K562 (cell line): ENCODE measurements at regions not wholly inside any gene's neighbourhood (a gene's known extent, or its start where the extent isn't known, plus 50 kb on each side); places are given as distances from the start of the nearest gene placed in this dataset.

Experiments used
- ATF1 ChIP-seq, 2 experiments: fragments of 450-650 bp in 1 of 2; IDR thresholded peaks; 2 replicates each; pipeline ENCODE4 v1.6.1; 2016; ENCODE audit warnings: missing compliant biosample characterization in 1 of 2, missing genetic modification characterization in 1 of 2
- BRCA1 ChIP-seq, 2 experiments: fragments of 450-650 bp in 1 of 2; sonication (generic) in 1 of 2; formaldehyde crosslinking in 1 of 2; IDR thresholded peaks; 2 replicates each; pipeline versions ENCODE4 v1.5.0 to v1.6.1; 2017 to 2020; ENCODE audit warnings: mild to moderate bottlenecking in 1 of 2, missing genetic modification reagents in 1 of 2
- CHD1 ChIP-seq: fragments of 200-600 bp; sonication (generic); IDR thresholded peaks from one replicate; pipeline ENCODE4 v1.6.1; 2012; ENCODE audit warnings: mild to moderate bottlenecking, moderate library complexity, low read length, inconsistent platforms
- CREM ChIP-seq: IDR thresholded peaks from 2 replicates; pipeline ENCODE4 v1.6.1; 2014; ENCODE audit warnings: antibody characterized with exemption, low read depth
- FOS ChIP-seq: IDR thresholded peaks from 3 replicates; pipeline ENCODE4 v1.6.1; 2011; ENCODE audit not compliant: insufficient read length; ENCODE audit errors: extremely low read depth
- MIER1 ChIP-seq: fragments of 450-650 bp; IDR thresholded peaks from 2 replicates; pipeline ENCODE4 v1.6.1; 2016; ENCODE audit warnings: antibody characterized with exemption, mild to moderate bottlenecking, low read depth
- MTF1 ChIP-seq: fragments of 250-450 bp; sonication (Bioruptor Pico); IDR thresholded peaks from 2 replicates; pipeline ENCODE4 v1.9.0; 2021; ENCODE audit warnings: moderate library complexity, mild to moderate bottlenecking, inconsistent platforms, borderline replicate concordance
- RFX5 ChIP-seq: IDR thresholded peaks from 2 replicates; pipeline ENCODE4 v1.6.1; 2011; ENCODE audit warnings: low read depth, mild to moderate bottlenecking, improper control_type of control experiment, low read length
- SIRT6 ChIP-seq: IDR thresholded peaks from one replicate; pipeline ENCODE4 v1.6.1; 2012; ENCODE audit warnings: low read depth, mild to moderate bottlenecking, control low read depth, inconsistent platforms, low read length, moderate library complexity
- SPI1 ChIP-seq: IDR thresholded peaks from 2 replicates; pipeline ENCODE4 v1.6.1; 2011; ENCODE audit warnings: low read depth, low read length, control low read depth, borderline replicate concordance
- STAT5B ChIP-seq: fragments of 250-450 bp; sonication (Bioruptor Pico); IDR thresholded peaks from 2 replicates; pipeline ENCODE4 v1.8.0; 2021; ENCODE audit warnings: mild to moderate bottlenecking, inconsistent platforms
- TCFL5 ChIP-seq: fragments of 250-450 bp; sonication (Bioruptor Pico); conservative IDR thresholded peaks from 2 replicates; pipeline ENCODE4 v1.6.1; 2021; ENCODE audit warnings: mild to moderate bottlenecking, moderate library complexity, matching md5 sums
- TEAD4 ChIP-seq, 2 experiments: sonication (generic) in 1 of 2; formaldehyde crosslinking in 1 of 2; IDR thresholded peaks; 2 replicates each; pipeline versions ENCODE4 v1.6.1 to v1.8.0; 2012 to 2022; ENCODE audit warnings: borderline replicate concordance in 1 of 2, inconsistent platforms in 1 of 2, low read length in 1 of 2, mild to moderate bottlenecking in 1 of 2, missing genetic modification reagents in 1 of 2
- TRIM24 ChIP-seq, 2 experiments: fragments of 450-650 bp; IDR thresholded peaks; 2 replicates each; pipeline ENCODE4 v1.6.1; 2016
- TSC22D4 ChIP-seq: fragments of 450-650 bp; IDR thresholded peaks from 2 replicates; pipeline ENCODE4 v1.6.1; 2016; ENCODE audit warnings: missing genetic modification characterization, missing biosample characterization, control low read depth
- ZNF407 ChIP-seq: fragments of 450-650 bp; IDR thresholded peaks from 2 replicates; pipeline ENCODE4 v1.6.1; 2016; ENCODE audit warnings: low read depth
- TF ChIP-seq, protein P1 (sequence below): fragments of 200-800 bp; sonication (Bioruptor generic); IDR thresholded peaks from 2 replicates; pipeline ENCODE4 v1.6.1; 2017; ENCODE audit warnings: missing genetic modification characterization, missing compliant biosample characterization
- TF ChIP-seq, protein P2 (sequence below): fragments of 450-650 bp; formaldehyde crosslinking; conservative IDR thresholded peaks from 2 replicates; pipeline ENCODE4 v1.4.0; 2022; ENCODE audit warnings: mild to moderate bottlenecking, missing genetic modification characterization

DNA sequence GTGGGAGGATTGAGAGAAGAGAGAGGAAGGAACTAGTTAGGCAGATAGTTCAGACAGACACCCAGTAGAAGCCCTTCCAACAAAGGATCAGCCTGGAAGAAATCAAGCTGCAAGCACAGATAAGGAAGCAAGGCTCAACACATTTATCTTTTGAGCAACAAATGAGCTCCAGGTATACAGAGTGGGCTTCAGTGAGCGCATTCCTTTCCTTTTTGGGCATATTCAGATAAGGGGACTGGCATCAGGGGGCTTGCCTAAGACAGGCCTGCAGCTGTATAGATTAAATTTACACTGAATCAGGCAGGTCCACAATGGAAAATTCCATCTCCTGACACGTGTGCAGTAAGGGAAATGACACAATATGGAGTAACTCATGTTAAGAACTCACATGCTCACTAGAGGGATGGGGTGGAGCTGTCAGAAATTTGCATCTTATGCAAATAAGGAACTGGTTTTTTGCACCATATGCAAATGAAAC lies 147.2 kb downstream of the AKR1D1 start (continued):
- TF ChIP-seq ATF1 (CRISPR knock-in tag; IDR thresholded peaks at IDR 0.05) = no peak
- peak; percentile 46; the same call in 1 of the 2 replicates for TF ChIP-seq ATF1 (tag; IDR thresholded peaks at IDR 0.05)
- TF ChIP-seq CHD1 = no peak
- no peak for TF ChIP-seq TSC22D4 (tag)
- TF ChIP-seq TCFL5 = no peak; the same call in 1 of the 2 replicates
- 0 out of 2 replicates have a peak, but pooled peaks have one; percentile 59 for TF ChIP-seq STAT5B (CRISPR knock-in tag)
- TF ChIP-seq SPI1 = no peak
- peak; percentile 96 to 97 for TF ChIP-seq TRIM24 (IDR thresholded peaks at IDR 0.05)
- peak; percentile 81 for TF ChIP-seq TEAD4 (IDR thresholded peaks at IDR 0.05; ENCODE audit: low read length)
- TF ChIP-seq TEAD4 (CRISPR knock-in tag; IDR thresholded peaks at IDR 0.05; ENCODE audit: borderline replicate concordance) = no peak
- TF ChIP-seq, protein P1, sequence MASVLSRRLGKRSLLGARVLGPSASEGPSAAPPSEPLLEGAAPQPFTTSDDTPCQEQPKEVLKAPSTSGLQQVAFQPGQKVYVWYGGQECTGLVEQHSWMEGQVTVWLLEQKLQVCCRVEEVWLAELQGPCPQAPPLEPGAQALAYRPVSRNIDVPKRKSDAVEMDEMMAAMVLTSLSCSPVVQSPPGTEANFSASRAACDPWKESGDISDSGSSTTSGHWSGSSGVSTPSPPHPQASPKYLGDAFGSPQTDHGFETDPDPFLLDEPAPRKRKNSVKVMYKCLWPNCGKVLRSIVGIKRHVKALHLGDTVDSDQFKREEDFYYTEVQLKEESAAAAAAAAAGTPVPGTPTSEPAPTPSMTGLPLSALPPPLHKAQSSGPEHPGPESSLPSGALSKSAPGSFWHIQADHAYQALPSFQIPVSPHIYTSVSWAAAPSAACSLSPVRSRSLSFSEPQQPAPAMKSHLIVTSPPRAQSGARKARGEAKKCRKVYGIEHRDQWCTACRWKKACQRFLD = 0 out of 2 replicates have a peak, but pooled peaks have one; percentile 31
- TF ChIP-seq CREM = no peak
- TF ChIP-seq RFX5 = no peak
- peak; percentile 82; the same call in 1 of the 2 replicates for TF ChIP-seq MTF1 (CRISPR knock-in tag)
- TF ChIP-seq, protein P2, sequence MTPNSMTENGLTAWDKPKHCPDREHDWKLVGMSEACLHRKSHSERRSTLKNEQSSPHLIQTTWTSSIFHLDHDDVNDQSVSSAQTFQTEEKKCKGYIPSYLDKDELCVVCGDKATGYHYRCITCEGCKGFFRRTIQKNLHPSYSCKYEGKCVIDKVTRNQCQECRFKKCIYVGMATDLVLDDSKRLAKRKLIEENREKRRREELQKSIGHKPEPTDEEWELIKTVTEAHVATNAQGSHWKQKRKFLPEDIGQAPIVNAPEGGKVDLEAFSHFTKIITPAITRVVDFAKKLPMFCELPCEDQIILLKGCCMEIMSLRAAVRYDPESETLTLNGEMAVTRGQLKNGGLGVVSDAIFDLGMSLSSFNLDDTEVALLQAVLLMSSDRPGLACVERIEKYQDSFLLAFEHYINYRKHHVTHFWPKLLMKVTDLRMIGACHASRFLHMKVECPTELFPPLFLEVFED (CRISPR knock-in tag) = no peak
- no peak for TF ChIP-seq MIER1
- no peak for TF ChIP-seq BRCA1 (IDR thresholded peaks at IDR 0.05)
- TF ChIP-seq BRCA1 (CRISPR knock-in tag; IDR thresholded peaks at IDR 0.05) = no peak
- no peak for TF ChIP-seq ZNF407
- TF ChIP-seq SIRT6 = no peak
- no peak for TF ChIP-seq FOS
